ENCODE measurements at regions not wholly inside any gene's neighbourhood (a gene's known extent, or its start where the extent isn't known, plus 50 kb on each side); places are given as distances from the start of the nearest gene placed in this dataset.

GRCh38 chr6:66772800-66773199, 1065.8 kb upstream of the EYS start:
- no peaks in the 10 kb centered on the region for H4K20me1 ChIP-seq (ENCODE audit: insufficient read depth, low read length)
- TF ChIP-seq, protein P1, sequence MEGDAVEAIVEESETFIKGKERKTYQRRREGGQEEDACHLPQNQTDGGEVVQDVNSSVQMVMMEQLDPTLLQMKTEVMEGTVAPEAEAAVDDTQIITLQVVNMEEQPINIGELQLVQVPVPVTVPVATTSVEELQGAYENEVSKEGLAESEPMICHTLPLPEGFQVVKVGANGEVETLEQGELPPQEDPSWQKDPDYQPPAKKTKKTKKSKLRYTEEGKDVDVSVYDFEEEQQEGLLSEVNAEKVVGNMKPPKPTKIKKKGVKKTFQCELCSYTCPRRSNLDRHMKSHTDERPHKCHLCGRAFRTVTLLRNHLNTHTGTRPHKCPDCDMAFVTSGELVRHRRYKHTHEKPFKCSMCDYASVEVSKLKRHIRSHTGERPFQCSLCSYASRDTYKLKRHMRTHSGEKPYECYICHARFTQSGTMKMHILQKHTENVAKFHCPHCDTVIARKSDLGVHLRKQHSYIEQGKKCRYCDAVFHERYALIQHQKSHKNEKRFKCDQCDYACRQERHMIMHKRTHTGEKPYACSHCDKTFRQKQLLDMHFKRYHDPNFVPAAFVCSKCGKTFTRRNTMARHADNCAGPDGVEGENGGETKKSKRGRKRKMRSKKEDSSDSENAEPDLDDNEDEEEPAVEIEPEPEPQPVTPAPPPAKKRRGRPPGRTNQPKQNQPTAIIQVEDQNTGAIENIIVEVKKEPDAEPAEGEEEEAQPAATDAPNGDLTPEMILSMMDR (IDR thresholded peaks at IDR 0.05; ENCODE audit: low read depth, low read length), result no peak
- no peak for TF ChIP-seq EZH2phosphoT487 (IDR thresholded peaks at IDR 0.05; ENCODE audit: low read depth)
- no peaks in the 10 kb centered on the region for H3K79me2 ChIP-seq (ENCODE audit: low read length)
- no peak overlapping the region for H3K9ac ChIP-seq (ENCODE audit: low read length)
- no peak overlapping the region for H3K4me2 ChIP-seq (ENCODE audit: low read length)
- H3K27ac ChIP-seq (ENCODE audit: low read length), result no peak overlapping the region
- H3K4me1 ChIP-seq (ENCODE audit: low read length), result no peaks in the 10 kb centered on the region
- H3K36me3 ChIP-seq (replicated peaks; ENCODE audit: low read depth, low read length), result no peaks in the 10 kb centered on the region
- H3K9me3 ChIP-seq (ENCODE audit: insufficient read depth, low read length), result no peaks in the 10 kb centered on the region
- 0 out of 2 replicates have a peak overlapping the region, but pooled peaks have one; percentile 22 for H2AFZ ChIP-seq (ENCODE audit: low read depth, low read length)
- H3K27me3 ChIP-seq (ENCODE audit: low read depth, low read length), result no peaks in the 10 kb centered on the region
- no peak overlapping the region for H3K4me3 ChIP-seq (ENCODE audit: low read length)

GRCh38 chr6:66771626-66772025, 1064.6 kb upstream of the EYS start:
- Histone ChIP-seq H3K27me3 (ENCODE audit: low read depth, low read length) (no peaks in the 10 kb centered on the region), H3K4me1 (ENCODE audit: low read length) (no peaks in the 10 kb centered on the region), H3K4me3 (ENCODE audit: low read length) (no peak overlapping the region), H3K9me3 (ENCODE audit: insufficient read depth, low read length) (no peaks in the 10 kb centered on the region), H3K79me2 (ENCODE audit: low read length) (no peaks in the 10 kb centered on the region), H3K27ac (ENCODE audit: low read length) (no peak overlapping the region), H3K9ac (ENCODE audit: low read length) (no peak overlapping the region), H4K20me1 (ENCODE audit: insufficient read depth, low read length) (no peaks in the 10 kb centered on the region), H2AFZ (ENCODE audit: low read depth, low read length) (no peak overlapping the region), H3K4me2 (ENCODE audit: low read length) (no peak overlapping the region), H3K36me3 (replicated peaks; ENCODE audit: low read depth, low read length) (no peaks in the 10 kb centered on the region)
- no peak for TF ChIP-seq EZH2phosphoT487 (IDR thresholded peaks at IDR 0.05; ENCODE audit: low read depth)
- TF ChIP-seq, protein P1 (IDR thresholded peaks at IDR 0.05; ENCODE audit: low read depth, low read length), result no peak

- Histone ChIP-seq H3K4me3 (ENCODE audit: low read length) (no peak overlapping the region), H3K9ac (ENCODE audit: low read length) (no peak overlapping the region), H3K36me3 (replicated peaks; ENCODE audit: low read depth, low read length) (no peaks in the 10 kb centered on the region), H3K27me3 (ENCODE audit: low read depth, low read length) (no peaks in the 10 kb centered on the region), H3K27ac (ENCODE audit: low read length) (no peak overlapping the region), H4K20me1 (ENCODE audit: insufficient read depth, low read length) (no peaks in the 10 kb centered on the region), H3K79me2 (ENCODE audit: low read length) (no peaks in the 10 kb centered on the region), H2AFZ (ENCODE audit: low read depth, low read length) (no peak overlapping the region), H3K4me2 (ENCODE audit: low read length) (no peak overlapping the region), H3K4me1 (ENCODE audit: low read length) (peaks cover 9% of the 10 kb centered on the region), H3K9me3 (ENCODE audit: insufficient read depth, low read length) (no peaks in the 10 kb centered on the region)
- TF ChIP-seq, protein P1 (IDR thresholded peaks at IDR 0.05; ENCODE audit: low read depth, low read length), result no peak
- TF ChIP-seq EZH2phosphoT487 (IDR thresholded peaks at IDR 0.05; ENCODE audit: low read depth), result no peak
Observed at GRCh38 chr6:66751630-66752029, 1044.6 kb upstream of the EYS start.

DNA sequence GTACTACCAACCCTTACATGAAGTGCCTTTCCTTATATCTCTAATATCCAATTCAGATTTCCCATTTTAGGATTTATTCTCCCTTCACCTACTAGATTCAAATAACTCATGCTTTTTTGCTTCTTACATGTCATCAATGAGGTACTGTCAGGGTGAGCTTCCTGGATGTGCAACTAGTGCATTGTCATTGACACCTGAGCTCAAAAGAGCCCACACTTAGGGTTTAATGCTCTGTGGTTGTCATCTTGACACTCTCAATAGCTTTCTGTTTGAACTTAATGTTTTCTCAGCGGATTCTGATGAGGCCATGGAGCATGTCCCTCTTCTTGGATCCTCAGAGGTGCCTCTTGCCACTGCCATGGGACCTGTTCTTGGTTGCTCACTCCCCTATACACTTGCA, 1033.3 kb upstream of the EYS start:
- H3K9ac ChIP-seq (ENCODE audit: low read length), result no peak overlapping the region
- H3K79me2 ChIP-seq (ENCODE audit: low read length), result no peaks in the 10 kb centered on the region
- H3K4me3 ChIP-seq (ENCODE audit: low read length), result no peak overlapping the region
- H3K9me3 ChIP-seq (ENCODE audit: insufficient read depth, low read length), result peaks cover 3% of the 10 kb centered on the region; the same call in 1 of the 2 replicates
- no peak overlapping the region for H2AFZ ChIP-seq (ENCODE audit: low read depth, low read length)
- H3K4me1 ChIP-seq (ENCODE audit: low read length), result peaks cover 11% of the 10 kb centered on the region
- TF ChIP-seq EZH2phosphoT487 (IDR thresholded peaks at IDR 0.05; ENCODE audit: low read depth), result no peak
- TF ChIP-seq, protein P1 (IDR thresholded peaks at IDR 0.05; ENCODE audit: low read depth, low read length), result no peak
- H3K27me3 ChIP-seq (ENCODE audit: low read depth, low read length), result no peaks in the 10 kb centered on the region
- peak overlapping the region; percentile 12 for H3K4me2 ChIP-seq (ENCODE audit: low read length)
- no peaks in the 10 kb centered on the region for H4K20me1 ChIP-seq (ENCODE audit: insufficient read depth, low read length)
- no peak overlapping the region for H3K27ac ChIP-seq (ENCODE audit: low read length)
- H3K36me3 ChIP-seq (replicated peaks; ENCODE audit: low read depth, low read length), result no peaks in the 10 kb centered on the region
